ENCODE measurements at regions not wholly inside any gene's neighbourhood (a gene's known extent, or its start where the extent isn't known, plus 50 kb on each side); places are given as distances from the start of the nearest gene placed in this dataset.

DNA sequence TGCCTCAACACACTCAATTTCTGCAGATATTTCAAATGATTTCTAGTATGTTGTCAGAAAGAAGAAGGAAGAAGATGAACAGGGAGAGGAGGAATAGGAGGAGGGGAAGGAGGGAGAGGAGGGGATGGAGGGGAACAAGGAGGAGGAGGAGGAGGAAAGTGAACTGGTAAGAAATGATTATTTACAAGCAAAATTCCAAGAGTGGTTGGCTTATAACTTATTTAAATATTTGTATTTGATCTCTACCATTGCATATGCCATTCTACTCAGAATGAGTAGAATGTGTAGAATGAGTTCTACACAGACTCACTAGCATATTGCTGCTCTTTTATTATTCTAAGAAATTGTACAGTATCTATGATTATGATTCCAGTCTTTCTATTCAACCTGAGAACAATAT is 866.2 kb upstream of the DDX18 start:
- Histone ChIP-seq H3K27ac (ENCODE audit: low read depth) (no peak overlapping the region), H3K36me3 (ENCODE audit: insufficient read depth) (no peaks in the 10 kb centered on the region), H3K4me1 (ENCODE audit: insufficient read depth) (no peaks in the 10 kb centered on the region), H3K4me2 (no peak overlapping the region), H2AFZ (no peak overlapping the region), H3K27me3 (ENCODE audit: insufficient read depth) (no peaks in the 10 kb centered on the region), H3K79me2 (replicated peaks; ENCODE audit: insufficient read depth) (no peaks in the 10 kb centered on the region), H3K4me3 (no peak overlapping the region), H4K20me1 (replicated peaks; ENCODE audit: insufficient read depth) (no peaks in the 10 kb centered on the region; the same call in 1 of the 2 replicates), H3K9me2 (ENCODE audit: insufficient read depth) (no peaks in the 10 kb centered on the region), H3F3A (replicated peaks; ENCODE audit: low read depth) (no peaks in the 10 kb centered on the region)
- H3K27ac Mint-ChIP-seq: no peak overlapping the region
- DNase-seq (ENCODE audit: low spot score) (no peak), ATAC-seq (no peak)
- peaks cover 4% of the 10 kb centered on the region; the same call in 1 of the 3 replicates for H3K4me1 Mint-ChIP-seq
- H3K27me3 Mint-ChIP-seq (ENCODE audit: insufficient read depth, low read depth, poor library complexity): no peaks in the 10 kb centered on the region
- H3K4me3 Mint-ChIP-seq: no peak overlapping the region
- TF ChIP-seq EZH2phosphoT487 (IDR thresholded peaks at IDR 0.05; ENCODE audit: unreplicated experiment) (no peak), CREB1 (CRISPR knock-in tag; IDR thresholded peaks at IDR 0.05; ENCODE audit: low read depth) (no peak), REST (IDR thresholded peaks at IDR 0.05; ENCODE audit: unreplicated experiment) (no peak), JUNB (IDR thresholded peaks at IDR 0.05; ENCODE audit: unreplicated experiment) (no peak), ZNF114 (CRISPR knock-in tag; IDR thresholded peaks at IDR 0.05) (no peak), ZNF331 (CRISPR knock-in tag; IDR thresholded peaks at IDR 0.05; ENCODE audit: low read depth) (no peak), EZH2 (IDR thresholded peaks at IDR 0.05; ENCODE audit: low read depth, unreplicated experiment) (no peak), ZNF462 (CRISPR knock-in tag; IDR thresholded peaks at IDR 0.05) (no peak)
- TF ChIP-seq, protein P1, sequence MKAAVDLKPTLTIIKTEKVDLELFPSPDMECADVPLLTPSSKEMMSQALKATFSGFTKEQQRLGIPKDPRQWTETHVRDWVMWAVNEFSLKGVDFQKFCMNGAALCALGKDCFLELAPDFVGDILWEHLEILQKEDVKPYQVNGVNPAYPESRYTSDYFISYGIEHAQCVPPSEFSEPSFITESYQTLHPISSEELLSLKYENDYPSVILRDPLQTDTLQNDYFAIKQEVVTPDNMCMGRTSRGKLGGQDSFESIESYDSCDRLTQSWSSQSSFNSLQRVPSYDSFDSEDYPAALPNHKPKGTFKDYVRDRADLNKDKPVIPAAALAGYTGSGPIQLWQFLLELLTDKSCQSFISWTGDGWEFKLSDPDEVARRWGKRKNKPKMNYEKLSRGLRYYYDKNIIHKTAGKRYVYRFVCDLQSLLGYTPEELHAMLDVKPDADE (IDR thresholded peaks at IDR 0.05): no peak
- H3K36me3 Mint-ChIP-seq (ENCODE audit: low read depth): no peaks in the 10 kb centered on the region
- H3K9me3 Mint-ChIP-seq: no peaks in the 10 kb centered on the region
